ENCODE measurements at regions not wholly inside any gene's neighbourhood (a gene's known extent, or its start where the extent isn't known, plus 50 kb on each side); places are given as distances from the start of the nearest gene placed in this dataset.

GRCh38 chr2:142294225-142294624 is 163.4 kb upstream of the LRP1B start (continued):
- TF ChIP-seq JUND (IDR thresholded peaks at IDR 0.05) (no peak), GATA2 (CRISPR knock-in tag; IDR thresholded peaks at IDR 0.05) (peak; percentile 63), SIN3A (IDR thresholded peaks at IDR 0.05; ENCODE audit: borderline replicate concordance, low read depth, low read length) (no peak), CTCF (IDR thresholded peaks at IDR 0.05) (no peak), YY1 (IDR thresholded peaks at IDR 0.05; ENCODE audit: low read depth) (no peak), NRF1 (IDR thresholded peaks at IDR 0.05; ENCODE audit: low read depth, low read length) (no peak), CHD2 (IDR thresholded peaks at IDR 0.05; ENCODE audit: low read length, partially characterized antibody) (peak; percentile 22)

GRCh38 chr2:142291969-142292368 is 161.2 kb upstream of the LRP1B start:
- Histone ChIP-seq H3K9me3 (no peaks in the 10 kb centered on the region), H4K20me1 (ENCODE audit: insufficient read depth) (no peaks in the 10 kb centered on the region), H3K4me1 (ENCODE audit: control insufficient read depth in 1 of 2, insufficient read depth in 2 of 2, low read depth in 1 of 2, low read length in 1 of 2) (peaks cover 0 to 6% of the 10 kb centered on the region in 2 experiments; a peak in 2 of 4 replicates), H3K27ac (ENCODE audit: low read depth in 2 of 2, low read length in 1 of 2) (no peak overlapping the region), H3F3A (replicated peaks; ENCODE audit: insufficient read depth) (no peaks in the 10 kb centered on the region), H3K36me3 (replicated peaks in 1 of 2; ENCODE audit: control insufficient read depth in 1 of 2, insufficient read depth in 2 of 2, low read length in 1 of 2) (no peaks in the 10 kb centered on the region), H3K79me2 (ENCODE audit: insufficient read depth) (no peaks in the 10 kb centered on the region), H3K4me2 (no peak overlapping the region), H2AFZ (ENCODE audit: low read depth) (no peak overlapping the region), H3K9me2 (no peaks in the 10 kb centered on the region), H3K9ac (no peak overlapping the region), H3K27me3 (ENCODE audit: insufficient read depth) (no peaks in the 10 kb centered on the region), H3K4me3 (ENCODE audit: low read depth in 2 of 2, low read length in 1 of 2) (no peak overlapping the region)
- CTCF ChIA-PET, result no interaction called here
- 59% methylated on average over 2 of the region's 2 CpGs for WGBS (ENCODE audit: low lambda C conversion rate)
- no peak for TF ChIP-seq USF1 (IDR thresholded peaks at IDR 0.05; ENCODE audit: borderline replicate concordance, low read depth)
- no peak for TF ChIP-seq RCOR1 (IDR thresholded peaks at IDR 0.05; ENCODE audit: low read length)
- TF ChIP-seq CTCF (IDR thresholded peaks at IDR 0.05), result no peak
- no peak for TF ChIP-seq SIN3A (IDR thresholded peaks at IDR 0.05; ENCODE audit: borderline replicate concordance, low read depth, low read length)
- TF ChIP-seq MXI1 (IDR thresholded peaks at IDR 0.05; ENCODE audit: low read depth, low read length), result no peak
- TF ChIP-seq GATA2 (CRISPR knock-in tag; IDR thresholded peaks at IDR 0.05), result no peak
- TF ChIP-seq ZBTB33 (IDR thresholded peaks at IDR 0.05; ENCODE audit: borderline replicate concordance, low read depth), result no peak
- TF ChIP-seq NRF1 (IDR thresholded peaks at IDR 0.05; ENCODE audit: low read depth, low read length), result no peak
- TF ChIP-seq PBX3 (IDR thresholded peaks at IDR 0.05), result no peak
- TF ChIP-seq GABPA (IDR thresholded peaks at IDR 0.05; ENCODE audit: low read depth), result no peak
- TF ChIP-seq NFIC (IDR thresholded peaks at IDR 0.05; ENCODE audit: borderline replicate concordance), result no peak
- no peak for TF ChIP-seq RXRA (IDR thresholded peaks at IDR 0.05; ENCODE audit: borderline replicate concordance, low read depth)
- no peak for TF ChIP-seq MEF2A (IDR thresholded peaks at IDR 0.05; ENCODE audit: borderline replicate concordance, low read depth)
- TF ChIP-seq YY1 (IDR thresholded peaks at IDR 0.05; ENCODE audit: low read depth), result no peak
- POLR2A ChIA-PET, result no interaction called here
- no peak for DNase-seq
